Stimulated activated CD4-positive, alpha-beta T cell treated with anti-CD3 and anti-CD28 coated beads, Interleukin-2, amount 100 ng/mL, for 48 hours (primary cell): ENCODE measurements at regions not wholly inside any gene's neighbourhood (a gene's known extent, or its start where the extent isn't known, plus 50 kb on each side); places are given as distances from the start of the nearest gene placed in this dataset.
"Not testable (repeated sequence)": the region's sequence is repeated elsewhere in the genome, so short reads cannot be mapped to it uniquely, and the experiment has no call there.

Experiments used
- DNase-seq, 2 donors: peaks; one replicate each; pipeline ENCODE4 v3.0.0-alpha.2; 2020

GRCh38 chr14:71765505-71765904 is 166.7 kb upstream of the RGS6 start:
- DNase-seq: no peak

- no peak for DNase-seq
These were observed 161.8 kb upstream of the RGS6 start for GRCh38 chr14:71770431-71770830.

- DNase-seq: not testable (repeated sequence)
These were observed 160.8 kb upstream of the RGS6 start for GRCh38 chr14:71771421-71771820.

- not testable (repeated sequence) for DNase-seq
These were observed 160.2 kb upstream of the RGS6 start for GRCh38 chr14:71771996-71772395.

- DNase-seq: no peak
These were observed 158.2 kb upstream of the RGS6 start for GRCh38 chr14:71773898-71774481.

GRCh38 chr14:71776471-71777360 is 155.5 kb upstream of the RGS6 start:
- no peak for DNase-seq

GRCh38 chr14:71780075-71780474 is 152.2 kb upstream of the RGS6 start:
- no peak for DNase-seq

- no peak for DNase-seq
These were observed 151.4 kb upstream of the RGS6 start for GRCh38 chr14:71780822-71781221.

- DNase-seq: no peak
These were observed 149.1 kb upstream of the RGS6 start for GRCh38 chr14:71783088-71783487.

GRCh38 chr14:71783786-71784185 is 148.4 kb upstream of the RGS6 start:
- no peak for DNase-seq

GRCh38 chr14:71789005-71789404 is 143.2 kb upstream of the RGS6 start:
- no peak for DNase-seq

- DNase-seq: no peak
These were observed 132.4 kb upstream of the RGS6 start for GRCh38 chr14:71799841-71800240.

- DNase-seq: no peak
These were observed 131.4 kb upstream of the RGS6 start for GRCh38 chr14:71800878-71801277.

- DNase-seq: no peak
These were observed 128.5 kb upstream of the RGS6 start for GRCh38 chr14:71803539-71804260.

- DNase-seq: no peak
These were observed 127.2 kb upstream of the RGS6 start for GRCh38 chr14:71804992-71805391.

GRCh38 chr14:71807049-71807448 is 125.2 kb upstream of the RGS6 start:
- not testable (repeated sequence) for DNase-seq

- not testable (repeated sequence) for DNase-seq
These were observed 121.4 kb upstream of the RGS6 start for GRCh38 chr14:71810800-71811199.

- DNase-seq: no peak
These were observed 119.5 kb upstream of the RGS6 start for GRCh38 chr14:71812693-71813092.

GRCh38 chr14:71815110-71815509 is 117.1 kb upstream of the RGS6 start:
- no peak for DNase-seq

GRCh38 chr14:71824816-71825215 is 107.4 kb upstream of the RGS6 start:
- DNase-seq: no peak

GRCh38 chr14:71833476-71833875 is 98.8 kb upstream of the RGS6 start:
- DNase-seq: no peak

GRCh38 chr14:71834284-71835204 is 97.7 kb upstream of the RGS6 start:
- DNase-seq: no peak

- DNase-seq: no peak
These were observed 80.0 kb upstream of the RGS6 start for GRCh38 chr14:71852181-71852580.
